MM.1S (cell line): ENCODE measurements at regions not wholly inside any gene's neighbourhood (a gene's known extent, or its start where the extent isn't known, plus 50 kb on each side); places are given as distances from the start of the nearest gene placed in this dataset.

Experiments
- EZH2 ChIP-seq: fragments of 300-600 bp; sonication (generic); optimal IDR thresholded peaks from 2 replicates; pipeline ENCODE3; 2017; ENCODE audit warnings: low read depth, mild to moderate bottlenecking, antibody characterized with exemption, low read length, mixed read lengths
- TF ChIP-seq, protein P1 (sequence below): fragments of 300-600 bp; sonication (generic); IDR thresholded peaks from 2 replicates; pipeline ENCODE4 v1.5.1; 2016; ENCODE audit warnings: antibody characterized with exemption, low read length, mixed read lengths

DNA sequence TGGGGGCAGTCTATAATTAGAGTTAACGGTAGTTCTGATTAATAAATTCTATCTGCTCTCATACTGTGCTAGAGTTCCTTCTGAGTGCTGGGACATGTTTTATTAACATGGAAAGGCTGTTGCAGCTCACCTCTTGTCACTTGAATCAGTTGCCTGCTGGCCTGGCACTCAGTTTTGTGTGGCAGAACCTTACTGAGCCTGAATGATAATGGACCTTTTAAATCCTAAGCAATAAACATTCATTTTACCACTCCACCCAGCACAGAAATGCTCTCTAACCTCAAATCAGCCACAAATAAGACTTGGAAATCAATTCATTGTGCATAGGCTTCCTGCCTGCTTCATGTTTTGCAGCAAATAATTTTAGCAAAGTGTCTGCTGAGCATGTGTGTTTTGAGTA lies 115.0 kb upstream of the RBMS1 start:
- TF ChIP-seq, protein P1, sequence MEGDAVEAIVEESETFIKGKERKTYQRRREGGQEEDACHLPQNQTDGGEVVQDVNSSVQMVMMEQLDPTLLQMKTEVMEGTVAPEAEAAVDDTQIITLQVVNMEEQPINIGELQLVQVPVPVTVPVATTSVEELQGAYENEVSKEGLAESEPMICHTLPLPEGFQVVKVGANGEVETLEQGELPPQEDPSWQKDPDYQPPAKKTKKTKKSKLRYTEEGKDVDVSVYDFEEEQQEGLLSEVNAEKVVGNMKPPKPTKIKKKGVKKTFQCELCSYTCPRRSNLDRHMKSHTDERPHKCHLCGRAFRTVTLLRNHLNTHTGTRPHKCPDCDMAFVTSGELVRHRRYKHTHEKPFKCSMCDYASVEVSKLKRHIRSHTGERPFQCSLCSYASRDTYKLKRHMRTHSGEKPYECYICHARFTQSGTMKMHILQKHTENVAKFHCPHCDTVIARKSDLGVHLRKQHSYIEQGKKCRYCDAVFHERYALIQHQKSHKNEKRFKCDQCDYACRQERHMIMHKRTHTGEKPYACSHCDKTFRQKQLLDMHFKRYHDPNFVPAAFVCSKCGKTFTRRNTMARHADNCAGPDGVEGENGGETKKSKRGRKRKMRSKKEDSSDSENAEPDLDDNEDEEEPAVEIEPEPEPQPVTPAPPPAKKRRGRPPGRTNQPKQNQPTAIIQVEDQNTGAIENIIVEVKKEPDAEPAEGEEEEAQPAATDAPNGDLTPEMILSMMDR = no peak
- no peak for TF ChIP-seq EZH2
